AG10803 (cell line): ENCODE measurements at regions not wholly inside any gene's neighbourhood (a gene's known extent, or its start where the extent isn't known, plus 50 kb on each side); places are given as distances from the start of the nearest gene placed in this dataset.
"Not testable (repeated sequence)": the region's sequence is repeated elsewhere in the genome, so short reads cannot be mapped to it uniquely, and the experiment has no call there.

Experiments
- DNase-seq: peaks from one replicate; pipeline ENCODE4 v3.0.0; 2010; ENCODE audit warnings: low read depth
- H3K4me3 ChIP-seq: 2 replicates; pipeline ENCODE4 v1.5.1; 2011; ENCODE audit warnings: mild to moderate bottlenecking, low read length, control low read depth
- CTCF ChIP-seq: conservative IDR thresholded peaks from 2 replicates; pipeline ENCODE4 v1.5.1; 2011; ENCODE audit warnings: mild to moderate bottlenecking, low read length, control low read depth, inconsistent platforms

- DNase-seq, result no peak
- H3K4me3 ChIP-seq, result no peak overlapping the region
- TF ChIP-seq CTCF, result no peak
Measured at GRCh38 chr4:141331534-141332358, 111.1 kb downstream of the ZNF330 start.

- H3K4me3 ChIP-seq, DNase-seq: not testable (repeated sequence)
Measured at GRCh38 chr4:141332359-141333181, 111.9 kb downstream of the ZNF330 start.

DNA sequence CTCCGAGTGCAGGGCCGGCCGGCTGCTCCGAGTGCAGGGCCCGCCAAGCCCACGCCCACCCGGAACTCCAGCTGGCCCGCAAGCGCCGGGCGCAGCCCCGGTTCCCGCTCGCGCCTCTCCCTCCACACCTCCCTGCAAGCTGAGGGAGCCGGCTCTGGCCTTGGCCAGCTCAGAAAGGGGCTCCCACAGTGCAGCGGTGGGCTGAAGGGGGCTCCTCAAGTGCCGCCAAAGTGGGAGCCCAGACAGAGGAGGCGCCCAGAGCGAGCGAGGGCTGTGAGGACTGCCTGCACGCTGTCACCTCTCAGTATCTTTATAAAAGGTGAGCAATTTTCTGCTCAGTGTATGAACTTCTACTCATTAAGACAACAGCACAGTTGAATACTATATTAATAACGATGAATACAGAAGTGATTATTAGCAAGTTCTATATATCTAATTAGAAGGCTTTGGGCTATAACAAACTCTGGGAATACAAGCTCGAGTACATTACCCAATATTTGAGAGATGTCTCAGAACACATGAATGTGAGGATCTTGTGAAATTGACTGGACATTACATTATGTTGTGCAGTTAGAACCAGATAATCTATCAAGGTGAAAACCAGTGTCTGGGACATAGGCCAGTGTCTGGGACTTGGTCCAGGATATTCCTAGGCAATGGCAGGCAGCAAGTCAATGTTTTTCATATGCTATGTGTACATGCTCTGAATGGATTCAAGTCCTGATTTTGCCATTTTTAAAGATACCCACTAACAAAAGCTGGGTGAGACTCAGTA lies 112.9 kb downstream of the ZNF330 start:
- DNase-seq, result peak; percentile 97
- peak overlapping the region; percentile 29 for H3K4me3 ChIP-seq

GRCh38 chr4:141335166-141335565 lies 114.5 kb downstream of the ZNF330 start:
- no peak overlapping the region for H3K4me3 ChIP-seq
- no peak for TF ChIP-seq CTCF
- no peak for DNase-seq

DNA sequence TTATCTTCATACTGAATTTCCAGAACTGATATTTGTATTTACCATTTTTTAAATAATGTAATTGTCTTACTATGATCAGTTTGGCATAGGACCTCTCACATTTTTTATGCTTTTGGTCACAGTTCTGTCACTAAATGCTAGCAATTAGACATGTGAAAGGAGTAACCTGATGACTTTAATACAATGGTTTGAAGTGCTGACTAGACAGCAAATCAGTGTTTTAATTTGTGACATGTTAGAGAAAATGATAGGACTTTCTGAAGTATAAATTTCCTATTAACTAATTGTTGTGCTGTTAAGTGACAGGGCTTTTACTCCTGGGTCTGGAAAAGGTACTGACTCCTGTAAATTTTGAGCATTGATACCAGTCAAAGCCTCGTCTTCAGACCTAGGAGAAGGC lies 117.5 kb downstream of the ZNF330 start:
- no peak for DNase-seq
- no peak for TF ChIP-seq CTCF
- no peak overlapping the region for H3K4me3 ChIP-seq

DNA sequence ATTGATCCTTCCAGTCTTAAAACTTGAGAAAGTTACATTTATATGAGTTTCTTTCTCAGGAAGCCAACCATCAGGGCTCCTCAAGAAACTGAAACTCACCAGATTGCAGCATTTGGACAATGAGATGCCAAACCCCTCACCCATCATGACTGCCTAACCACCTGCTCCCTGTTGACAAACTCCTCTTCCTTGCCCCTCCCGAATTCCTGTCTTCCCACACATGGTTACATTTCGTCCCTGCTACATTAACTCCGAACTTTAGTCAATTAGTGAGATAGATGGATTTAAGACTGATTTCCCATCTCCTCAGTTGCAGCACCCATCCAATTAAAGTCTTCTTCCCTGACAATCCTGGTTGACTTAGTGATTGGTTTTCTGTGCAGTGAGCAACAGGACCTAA lies 118.7 kb downstream of the ZNF330 start:
- no peak for TF ChIP-seq CTCF
- H3K4me3 ChIP-seq, result no peak overlapping the region
- DNase-seq, result no peak

DNA sequence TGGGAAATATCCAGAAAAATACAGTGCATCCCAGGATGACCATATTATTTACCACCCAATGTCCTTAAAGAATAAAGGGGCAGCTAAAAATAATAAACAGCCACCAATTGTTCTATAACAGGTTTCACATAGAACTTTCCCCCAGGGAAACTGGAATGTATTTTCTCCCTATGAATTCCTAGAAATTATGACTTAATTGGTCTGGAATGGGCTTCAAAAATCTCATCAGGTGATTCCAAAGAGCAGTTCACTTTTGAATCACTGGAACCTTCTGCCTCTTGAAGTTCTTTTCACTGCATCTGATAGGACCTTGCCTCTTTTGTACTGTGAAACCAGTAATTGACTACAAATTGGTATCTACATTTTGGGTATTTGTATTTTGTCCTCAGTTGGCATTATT lies 119.3 kb downstream of the ZNF330 start:
- peak; percentile 24 for DNase-seq
- no peak for TF ChIP-seq CTCF
- no peak overlapping the region for H3K4me3 ChIP-seq
